UCSD-AML1 (cell line): ENCODE measurements at regions not wholly inside any gene's neighbourhood (a gene's known extent, or its start where the extent isn't known, plus 50 kb on each side); places are given as distances from the start of the nearest gene placed in this dataset.
A peak's percentile ranks its signal among the peaks of the same experiment; 100 is the strongest.
"Not testable (repeated sequence)": the region's sequence is repeated elsewhere in the genome, so short reads cannot be mapped to it uniquely, and the experiment has no call there.

Source experiments
- DNase-seq: peaks from one replicate; lab custom pipeline; 2025; ENCODE audit not compliant: unreplicated experiment; lab: John Stamatoyannopoulos, UW

- no peak for DNase-seq
Observed at GRCh38 chr17:77822302-77823030, 136.0 kb upstream of the TNRC6C start.

- no peak for DNase-seq
Observed at GRCh38 chr17:77824102-77824779, 134.3 kb upstream of the TNRC6C start.

- DNase-seq: no peak
Observed at GRCh38 chr17:77824780-77825280, 133.7 kb upstream of the TNRC6C start.

GRCh38 chr17:77825621-77826020 is 132.9 kb upstream of the TNRC6C start:
- DNase-seq: no peak

GRCh38 chr17:77826132-77826873 is 132.2 kb upstream of the TNRC6C start:
- no peak for DNase-seq

GRCh38 chr17:77827039-77827438 is 131.5 kb upstream of the TNRC6C start:
- DNase-seq: no peak

- no peak for DNase-seq
Observed at GRCh38 chr17:77827511-77827910, 131.0 kb upstream of the TNRC6C start.

GRCh38 chr17:77828749-77829539 is 129.6 kb upstream of the TNRC6C start:
- DNase-seq: no peak

GRCh38 chr17:77829843-77830799 is 128.4 kb upstream of the TNRC6C start:
- peak; percentile 53 for DNase-seq

- DNase-seq: no peak
Observed at GRCh38 chr17:77830816-77831473, 127.6 kb upstream of the TNRC6C start.

GRCh38 chr17:77831474-77832179 is 126.9 kb upstream of the TNRC6C start:
- DNase-seq: no peak

- no peak for DNase-seq
Observed at GRCh38 chr17:77832180-77832560, 126.3 kb upstream of the TNRC6C start.

- no peak for DNase-seq
Observed at GRCh38 chr17:77833769-77834168, 124.7 kb upstream of the TNRC6C start.

- peak; percentile 81 for DNase-seq
Observed at GRCh38 chr17:77834170-77835115, 124.1 kb upstream of the TNRC6C start.

GRCh38 chr17:77836557-77837041 is 121.9 kb upstream of the TNRC6C start:
- DNase-seq: no peak

GRCh38 chr17:77837072-77837471 is 121.4 kb upstream of the TNRC6C start:
- DNase-seq: not testable (repeated sequence)

- no peak for DNase-seq
Observed at GRCh38 chr17:77837917-77838316, 120.6 kb upstream of the TNRC6C start.
